Putamen (tissue), 1 donor: ENCODE measurements at regions not wholly inside any gene's neighbourhood (a gene's known extent, or its start where the extent isn't known, plus 50 kb on each side); places are given as distances from the start of the nearest gene placed in this dataset.

Experiments used
- DNase-seq: peaks from one replicate; pipeline ENCODE4 v3.0.0-alpha.2; 2016; ENCODE audit warnings: low spot score

GRCh38 chr20:23167431-23167830 lies 81.3 kb upstream of the CD93 start:
- no peak for DNase-seq

GRCh38 chr20:23166563-23166962 lies 80.4 kb upstream of the CD93 start:
- no peak for DNase-seq

GRCh38 chr20:23165964-23166363 lies 79.8 kb upstream of the CD93 start:
- DNase-seq, result no peak

GRCh38 chr20:23165307-23165750 lies 79.2 kb upstream of the CD93 start:
- no peak for DNase-seq

GRCh38 chr20:23164176-23164601 lies 78.1 kb upstream of the CD93 start:
- DNase-seq, result no peak

GRCh38 chr20:23163562-23163961 lies 77.4 kb upstream of the CD93 start:
- DNase-seq, result no peak

GRCh38 chr20:23162887-23163286 lies 76.8 kb upstream of the CD93 start:
- DNase-seq, result no peak

- DNase-seq, result no peak
Observed at GRCh38 chr20:23161968-23162696, 76.0 kb upstream of the CD93 start.

GRCh38 chr20:23161244-23161891 lies 75.2 kb upstream of the CD93 start:
- no peak for DNase-seq

- DNase-seq, result no peak
Observed at GRCh38 chr20:23160536-23161243, 74.6 kb upstream of the CD93 start.

- DNase-seq, result no peak
Observed at GRCh38 chr20:23159947-23160318, 73.8 kb upstream of the CD93 start.

- DNase-seq, result no peak
Observed at GRCh38 chr20:23159256-23159946, 73.3 kb upstream of the CD93 start.

GRCh38 chr20:23157734-23158133 lies 71.6 kb upstream of the CD93 start:
- no peak for DNase-seq

GRCh38 chr20:23156842-23157423 lies 70.8 kb upstream of the CD93 start:
- DNase-seq, result no peak

- no peak for DNase-seq
Observed at GRCh38 chr20:23156170-23156841, 70.2 kb upstream of the CD93 start.

- DNase-seq, result no peak
Observed at GRCh38 chr20:23155141-23155590, 69.0 kb upstream of the CD93 start.

- no peak for DNase-seq
Observed at GRCh38 chr20:23153696-23154341, 67.7 kb upstream of the CD93 start.

GRCh38 chr20:23152902-23153301 lies 66.8 kb upstream of the CD93 start:
- no peak for DNase-seq

- DNase-seq, result no peak
Observed at GRCh38 chr20:23152308-23152892, 66.3 kb upstream of the CD93 start.

GRCh38 chr20:23151885-23152284 lies 65.8 kb upstream of the CD93 start:
- DNase-seq, result no peak
